A549 (cell line): ENCODE measurements at regions not wholly inside any gene's neighbourhood (a gene's known extent, or its start where the extent isn't known, plus 50 kb on each side); places are given as distances from the start of the nearest gene placed in this dataset.

Experiments used
- BHLHE40 ChIP-seq: IDR thresholded peaks from 2 replicates; pipeline ENCODE4 v1.6.1; 2012; ENCODE audit warnings: low read depth, low read length, inconsistent platforms
- GATA3 ChIP-seq: IDR thresholded peaks from 2 replicates; pipeline ENCODE4 v1.6.1; 2012; ENCODE audit warnings: borderline replicate concordance
- POLR2A ChIP-seq: IDR thresholded peaks from 2 replicates; pipeline ENCODE4 v1.6.1; 2012; ENCODE audit warnings: mild to moderate bottlenecking, low read length
- RFX5 ChIP-seq: fragments of 450-650 bp; IDR thresholded peaks from 2 replicates; pipeline ENCODE4 v1.7.1; 2014; ENCODE audit warnings: antibody characterized with exemption, mild to moderate bottlenecking, moderate library complexity
- SMC3 ChIP-seq: fragments of >200 bp; sonication (Bioruptor Twin); formaldehyde crosslinking; IDR thresholded peaks from 3 replicates; pipeline ENCODE4 v1.6.1; 2018; ENCODE audit warnings: inconsistent platforms
- TFCP2L1 ChIP-seq: fragments of 250-450 bp; sonication (Bioruptor Pico); IDR thresholded peaks from 2 replicates; pipeline ENCODE4 v1.5.0; 2021; ENCODE audit warnings: mild to moderate bottlenecking
- TF ChIP-seq, protein P1 (sequence below): IDR thresholded peaks from 2 replicates; pipeline ENCODE4 v1.6.1; 2012
- TF ChIP-seq, protein P2 (sequence below): fragments of >200 bp; sonication (Bioruptor Twin); formaldehyde crosslinking; IDR thresholded peaks from 3 replicates; pipeline ENCODE4 v1.5.1; 2016
- TF ChIP-seq, protein P3 (sequence below): fragments of 450-650 bp; IDR thresholded peaks from 2 replicates; pipeline ENCODE4 v1.6.1; 2014; ENCODE audit warnings: antibody characterized with exemption
- TF ChIP-seq, protein P4 (sequence below): fragments of 150-350 bp; IDR thresholded peaks from 2 replicates; pipeline ENCODE4 v1.6.1; 2014; ENCODE audit warnings: low read depth, mild to moderate bottlenecking, low read length

DNA sequence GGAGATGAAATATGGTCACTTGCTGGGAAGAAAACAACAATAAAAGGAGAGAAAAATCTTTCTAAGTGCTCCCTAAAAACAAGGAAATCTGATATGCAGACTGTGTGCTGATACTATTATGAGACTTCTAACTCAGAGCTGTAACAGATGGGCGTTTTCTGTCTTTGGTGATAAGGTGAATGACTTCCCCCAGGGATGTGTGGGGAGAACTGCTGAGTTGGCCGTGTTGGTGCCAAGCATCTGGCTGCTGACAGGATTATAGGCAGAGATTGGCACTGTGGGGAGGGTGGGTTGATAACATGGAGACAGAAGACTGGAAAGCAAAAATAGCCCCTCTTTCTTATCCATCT is 438.5 kb upstream of the PLXNA2 start:
- TF ChIP-seq, protein P1, sequence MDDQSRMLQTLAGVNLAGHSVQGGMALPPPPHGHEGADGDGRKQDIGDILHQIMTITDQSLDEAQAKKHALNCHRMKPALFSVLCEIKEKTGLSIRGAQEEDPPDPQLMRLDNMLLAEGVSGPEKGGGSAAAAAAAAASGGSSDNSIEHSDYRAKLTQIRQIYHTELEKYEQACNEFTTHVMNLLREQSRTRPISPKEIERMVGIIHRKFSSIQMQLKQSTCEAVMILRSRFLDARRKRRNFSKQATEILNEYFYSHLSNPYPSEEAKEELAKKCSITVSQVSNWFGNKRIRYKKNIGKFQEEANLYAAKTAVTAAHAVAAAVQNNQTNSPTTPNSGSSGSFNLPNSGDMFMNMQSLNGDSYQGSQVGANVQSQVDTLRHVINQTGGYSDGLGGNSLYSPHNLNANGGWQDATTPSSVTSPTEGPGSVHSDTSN, result no peak
- TF ChIP-seq, protein P2, sequence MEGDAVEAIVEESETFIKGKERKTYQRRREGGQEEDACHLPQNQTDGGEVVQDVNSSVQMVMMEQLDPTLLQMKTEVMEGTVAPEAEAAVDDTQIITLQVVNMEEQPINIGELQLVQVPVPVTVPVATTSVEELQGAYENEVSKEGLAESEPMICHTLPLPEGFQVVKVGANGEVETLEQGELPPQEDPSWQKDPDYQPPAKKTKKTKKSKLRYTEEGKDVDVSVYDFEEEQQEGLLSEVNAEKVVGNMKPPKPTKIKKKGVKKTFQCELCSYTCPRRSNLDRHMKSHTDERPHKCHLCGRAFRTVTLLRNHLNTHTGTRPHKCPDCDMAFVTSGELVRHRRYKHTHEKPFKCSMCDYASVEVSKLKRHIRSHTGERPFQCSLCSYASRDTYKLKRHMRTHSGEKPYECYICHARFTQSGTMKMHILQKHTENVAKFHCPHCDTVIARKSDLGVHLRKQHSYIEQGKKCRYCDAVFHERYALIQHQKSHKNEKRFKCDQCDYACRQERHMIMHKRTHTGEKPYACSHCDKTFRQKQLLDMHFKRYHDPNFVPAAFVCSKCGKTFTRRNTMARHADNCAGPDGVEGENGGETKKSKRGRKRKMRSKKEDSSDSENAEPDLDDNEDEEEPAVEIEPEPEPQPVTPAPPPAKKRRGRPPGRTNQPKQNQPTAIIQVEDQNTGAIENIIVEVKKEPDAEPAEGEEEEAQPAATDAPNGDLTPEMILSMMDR, result no peak
- TF ChIP-seq TFCP2L1 (CRISPR knock-in tag) (no peak), POLR2A (no peak), RFX5 (no peak), GATA3 (no peak), BHLHE40 (no peak), SMC3 (no peak)
- TF ChIP-seq, protein P3, sequence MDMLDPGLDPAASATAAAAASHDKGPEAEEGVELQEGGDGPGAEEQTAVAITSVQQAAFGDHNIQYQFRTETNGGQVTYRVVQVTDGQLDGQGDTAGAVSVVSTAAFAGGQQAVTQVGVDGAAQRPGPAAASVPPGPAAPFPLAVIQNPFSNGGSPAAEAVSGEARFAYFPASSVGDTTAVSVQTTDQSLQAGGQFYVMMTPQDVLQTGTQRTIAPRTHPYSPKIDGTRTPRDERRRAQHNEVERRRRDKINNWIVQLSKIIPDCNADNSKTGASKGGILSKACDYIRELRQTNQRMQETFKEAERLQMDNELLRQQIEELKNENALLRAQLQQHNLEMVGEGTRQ, result no peak
- TF ChIP-seq, protein P4, sequence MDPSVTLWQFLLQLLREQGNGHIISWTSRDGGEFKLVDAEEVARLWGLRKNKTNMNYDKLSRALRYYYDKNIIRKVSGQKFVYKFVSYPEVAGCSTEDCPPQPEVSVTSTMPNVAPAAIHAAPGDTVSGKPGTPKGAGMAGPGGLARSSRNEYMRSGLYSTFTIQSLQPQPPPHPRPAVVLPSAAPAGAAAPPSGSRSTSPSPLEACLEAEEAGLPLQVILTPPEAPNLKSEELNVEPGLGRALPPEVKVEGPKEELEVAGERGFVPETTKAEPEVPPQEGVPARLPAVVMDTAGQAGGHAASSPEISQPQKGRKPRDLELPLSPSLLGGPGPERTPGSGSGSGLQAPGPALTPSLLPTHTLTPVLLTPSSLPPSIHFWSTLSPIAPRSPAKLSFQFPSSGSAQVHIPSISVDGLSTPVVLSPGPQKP, result no peak
